ENCODE measurements at regions not wholly inside any gene's neighbourhood (a gene's known extent, or its start where the extent isn't known, plus 50 kb on each side); places are given as distances from the start of the nearest gene placed in this dataset.

GRCh38 chr20:19807946-19808330, 49.9 kb downstream of the RIN2 start:
- TF ChIP-seq RARB (CRISPR knock-in tag; IDR thresholded peaks at IDR 0.05) (no peak), SNAI2 (CRISPR knock-in tag; IDR thresholded peaks at IDR 0.05) (no peak), ZFP3 (CRISPR knock-in tag; IDR thresholded peaks at IDR 0.05) (no peak), ESRRG (CRISPR knock-in tag; IDR thresholded peaks at IDR 0.05) (no peak), TSHZ2 (CRISPR knock-in tag; IDR thresholded peaks at IDR 0.05) (no peak), OSR1 (CRISPR knock-in tag; IDR thresholded peaks at IDR 0.05) (no peak), GLIS3 (CRISPR knock-in tag; IDR thresholded peaks at IDR 0.05) (no peak), CREB5 (CRISPR knock-in tag; IDR thresholded peaks at IDR 0.05; ENCODE audit: low read depth) (no peak), TOX (CRISPR knock-in tag; IDR thresholded peaks at IDR 0.05; ENCODE audit: borderline replicate concordance) (no peak), ZNF8 (CRISPR knock-in tag; IDR thresholded peaks at IDR 0.05) (no peak), ARNTL (CRISPR knock-in tag; IDR thresholded peaks at IDR 0.05; ENCODE audit: borderline replicate concordance, low read depth) (no peak), CSDC2 (CRISPR knock-in tag; IDR thresholded peaks at IDR 0.05) (no peak), ZFP30 (CRISPR knock-in tag; IDR thresholded peaks at IDR 0.05) (no peak), BACH2 (CRISPR knock-in tag; IDR thresholded peaks at IDR 0.05; ENCODE audit: borderline replicate concordance) (no peak), POU6F1 (CRISPR knock-in tag; IDR thresholded peaks at IDR 0.05; ENCODE audit: borderline replicate concordance, low read depth) (no peak), ZNF70 (CRISPR knock-in tag; IDR thresholded peaks at IDR 0.05) (no peak)
- peak; percentile 22; the same call in 2 of the 3 replicates for ATAC-seq

GRCh38 chr20:19808498-19808897, 50.4 kb downstream of the RIN2 start:
- no peak for ATAC-seq
- TF ChIP-seq GLIS3 (CRISPR knock-in tag; IDR thresholded peaks at IDR 0.05) (no peak), BACH2 (CRISPR knock-in tag; IDR thresholded peaks at IDR 0.05; ENCODE audit: borderline replicate concordance) (no peak), CREB5 (CRISPR knock-in tag; IDR thresholded peaks at IDR 0.05; ENCODE audit: low read depth) (no peak), ZNF565 (CRISPR knock-in tag; conservative IDR thresholded peaks at IDR 0.05; ENCODE audit: low read depth) (no peak), ZFP3 (CRISPR knock-in tag; IDR thresholded peaks at IDR 0.05) (no peak), ARNTL (CRISPR knock-in tag; IDR thresholded peaks at IDR 0.05; ENCODE audit: borderline replicate concordance, low read depth) (no peak)

- ATAC-seq, result no peak
- TF ChIP-seq RARB (CRISPR knock-in tag; IDR thresholded peaks at IDR 0.05), result no peak
- TF ChIP-seq GLIS3 (CRISPR knock-in tag; IDR thresholded peaks at IDR 0.05), result no peak
- no peak for TF ChIP-seq TOX (CRISPR knock-in tag; IDR thresholded peaks at IDR 0.05; ENCODE audit: borderline replicate concordance)
- no peak for TF ChIP-seq CREB5 (CRISPR knock-in tag; IDR thresholded peaks at IDR 0.05; ENCODE audit: low read depth)
- TF ChIP-seq ZFP3 (CRISPR knock-in tag; IDR thresholded peaks at IDR 0.05), result no peak
- TF ChIP-seq ZC3H10 (CRISPR knock-in tag; IDR thresholded peaks at IDR 0.05), result no peak
- no peak for TF ChIP-seq TCF4 (CRISPR knock-in tag; IDR thresholded peaks at IDR 0.05; ENCODE audit: borderline replicate concordance)
- no peak for TF ChIP-seq ZNF565 (CRISPR knock-in tag; conservative IDR thresholded peaks at IDR 0.05; ENCODE audit: low read depth)
- no peak for TF ChIP-seq CSRNP3 (CRISPR knock-in tag; IDR thresholded peaks at IDR 0.05)
- TF ChIP-seq TSHZ2 (CRISPR knock-in tag; IDR thresholded peaks at IDR 0.05), result no peak
- TF ChIP-seq SNAI2 (CRISPR knock-in tag; IDR thresholded peaks at IDR 0.05), result no peak
- TF ChIP-seq ZNF8 (CRISPR knock-in tag; IDR thresholded peaks at IDR 0.05), result no peak
- TF ChIP-seq ESRRG (CRISPR knock-in tag; IDR thresholded peaks at IDR 0.05), result no peak
- no peak for TF ChIP-seq POU6F1 (CRISPR knock-in tag; IDR thresholded peaks at IDR 0.05; ENCODE audit: borderline replicate concordance, low read depth)
- no peak for TF ChIP-seq PPARA (CRISPR knock-in tag; IDR thresholded peaks at IDR 0.05; ENCODE audit: borderline replicate concordance)
- no peak for TF ChIP-seq ISL1 (CRISPR knock-in tag; IDR thresholded peaks at IDR 0.05)
- TF ChIP-seq OSR1 (CRISPR knock-in tag; IDR thresholded peaks at IDR 0.05), result no peak
Observed at GRCh38 chr20:19809505-19809904, 51.4 kb downstream of the RIN2 start.
